Neutrophil (primary cell): ENCODE measurements at regions not wholly inside any gene's neighbourhood (a gene's known extent, or its start where the extent isn't known, plus 50 kb on each side); places are given as distances from the start of the nearest gene placed in this dataset.

Experiments
- H3K27ac ChIP-seq: fragments of 200-600 bp; sonication (generic); 2 replicates; pipeline ENCODE4 v1.5.1; 2016; ENCODE audit warnings: mild to moderate bottlenecking, moderate library complexity
- H3K27me3 ChIP-seq: fragments of 200-600 bp; sonication (generic); 2 replicates; pipeline ENCODE4 v1.6.0; 2016; ENCODE audit warnings: mild to moderate bottlenecking
- H3K36me3 ChIP-seq: fragments of 200-600 bp; sonication (generic); 2 replicates; pipeline ENCODE4 v1.5.1; 2017
- H3K4me1 ChIP-seq, 2 experiments: fragments of 200-600 bp in 1 of 2; sonication (generic) in 1 of 2; 1 replicate in 1 of 2; 2 replicates in 1 of 2; pipeline versions ENCODE4 v1.5.1 to v1.6.1; 2013 to 2016; ENCODE audit warnings: low read depth in 1 of 2, low read length in 1 of 2, mild to moderate bottlenecking in 1 of 2, moderate library complexity in 1 of 2; ENCODE audit not compliant: control insufficient read depth in 1 of 2, insufficient read depth in 1 of 2
- H3K4me3 ChIP-seq, 2 experiments: fragments of 200-600 bp in 1 of 2; sonication (generic) in 1 of 2; 1 replicate in 1 of 2; 2 replicates in 1 of 2; pipeline ENCODE4 v1.5.1; 2013 to 2016; ENCODE audit warnings: low read depth in 1 of 2, low read length in 1 of 2, mild to moderate bottlenecking in 1 of 2, moderate library complexity in 1 of 2
- H3K9me3 ChIP-seq: fragments of 200-600 bp; sonication (generic); 2 replicates; pipeline ENCODE4 v1.5.1; 2016
- CTCF ChIP-seq: fragments of 200-600 bp; sonication (generic); IDR thresholded peaks from 2 replicates; pipeline ENCODE4 v1.5.1; 2016; ENCODE audit warnings: antibody characterized with exemption

DNA sequence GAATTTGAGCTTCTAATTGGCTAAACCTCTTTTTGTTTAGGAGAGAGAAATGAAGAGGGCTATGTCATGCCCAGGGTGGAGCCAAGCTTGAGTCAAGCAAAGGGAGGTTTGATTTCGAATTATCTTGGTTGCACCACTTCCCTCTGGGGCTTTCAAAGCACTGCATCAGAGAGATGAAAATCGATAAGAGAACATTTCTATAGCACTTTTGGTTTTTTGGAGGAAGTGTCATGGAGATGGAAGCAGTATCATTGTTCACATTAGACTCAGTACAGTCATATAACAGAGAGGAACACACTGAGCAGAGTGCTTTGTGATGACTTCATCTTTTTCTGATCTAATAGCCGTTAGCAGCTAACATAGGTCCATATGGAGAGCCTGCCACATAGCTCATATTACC lies 120.3 kb upstream of the UXS1 start:
- H3K27me3 ChIP-seq, result no peaks in the 10 kb centered on the region
- no peaks in the 10 kb centered on the region for H3K4me1 ChIP-seq
- H3K4me3 ChIP-seq, result no peak overlapping the region
- H3K27ac ChIP-seq, result no peak overlapping the region
- no peak for TF ChIP-seq CTCF
- no peaks in the 10 kb centered on the region for H3K36me3 ChIP-seq
- H3K9me3 ChIP-seq, result no peaks in the 10 kb centered on the region

- Histone ChIP-seq H3K36me3 (no peaks in the 10 kb centered on the region), H3K27ac (no peak overlapping the region), H3K4me1 (no peaks in the 10 kb centered on the region), H3K4me3 (no peak overlapping the region), H3K9me3 (no peaks in the 10 kb centered on the region), H3K27me3 (no peaks in the 10 kb centered on the region)
- TF ChIP-seq CTCF, result no peak
Measured at GRCh38 chr2:106311041-106311370, 116.9 kb upstream of the UXS1 start.

DNA sequence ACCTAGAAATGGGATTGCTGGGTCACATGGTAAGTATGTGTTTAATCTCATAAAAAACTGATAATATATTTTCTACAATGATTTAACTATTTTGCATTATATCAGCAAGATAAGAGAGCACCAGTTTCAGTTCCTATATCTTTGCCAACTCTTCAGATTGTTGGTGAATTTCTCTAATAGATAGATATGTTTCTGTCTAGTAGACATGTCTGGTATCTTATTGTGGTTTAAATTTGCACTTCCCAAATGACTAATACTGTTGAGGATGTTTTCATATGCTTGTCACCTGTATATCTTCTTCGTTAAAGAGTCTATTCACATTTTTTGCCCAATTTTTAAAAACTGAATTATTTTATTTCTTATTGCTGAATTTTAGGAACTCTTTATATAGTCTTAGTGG lies 113.8 kb upstream of the UXS1 start:
- no peaks in the 10 kb centered on the region for H3K9me3 ChIP-seq
- TF ChIP-seq CTCF, result no peak

DNA sequence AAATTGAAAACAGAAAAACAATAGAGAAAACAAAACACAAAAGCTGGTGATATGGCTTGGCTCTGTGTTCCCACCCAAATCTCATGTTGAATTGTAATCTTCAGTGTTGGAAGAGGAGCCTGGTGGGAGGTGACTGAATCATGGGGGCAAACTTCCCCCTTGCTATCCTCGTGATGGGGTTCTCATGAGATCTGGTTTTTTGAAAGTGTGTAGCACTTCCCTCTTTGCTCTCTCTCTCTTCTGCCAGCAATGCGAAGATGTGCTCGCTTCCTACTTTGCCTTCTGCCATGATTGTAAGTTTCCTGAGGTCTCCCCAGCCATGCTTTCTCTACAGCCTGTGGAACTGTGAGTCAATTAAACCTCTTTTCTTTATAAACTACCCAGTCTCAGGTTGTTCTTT lies 112.3 kb upstream of the UXS1 start:
- TF ChIP-seq CTCF, result no peak
- Histone ChIP-seq H3K4me3 (no peak overlapping the region), H3K4me1 (no peaks in the 10 kb centered on the region), H3K36me3 (no peaks in the 10 kb centered on the region), H3K9me3 (no peaks in the 10 kb centered on the region), H3K27ac (no peak overlapping the region), H3K27me3 (no peaks in the 10 kb centered on the region)

More for the DNA sequence above, 113.8 kb upstream of the UXS1 start:
- no peaks in the 10 kb centered on the region for H3K36me3 ChIP-seq
- H3K4me1 ChIP-seq, result no peaks in the 10 kb centered on the region
- H3K27ac ChIP-seq, result no peak overlapping the region
- no peaks in the 10 kb centered on the region for H3K27me3 ChIP-seq
- no peak overlapping the region for H3K4me3 ChIP-seq

GRCh38 chr2:106304612-106305184 lies 110.6 kb upstream of the UXS1 start:
- H3K4me1 ChIP-seq, result no peaks in the 10 kb centered on the region
- no peaks in the 10 kb centered on the region for H3K27me3 ChIP-seq
- H3K27ac ChIP-seq, result no peak overlapping the region
- H3K36me3 ChIP-seq, result no peaks in the 10 kb centered on the region
- H3K4me3 ChIP-seq, result no peak overlapping the region
- no peak for TF ChIP-seq CTCF
- H3K9me3 ChIP-seq, result no peaks in the 10 kb centered on the region

GRCh38 chr2:106299696-106300095 lies 105.6 kb upstream of the UXS1 start:
- Histone ChIP-seq H3K9me3 (no peaks in the 10 kb centered on the region), H3K27me3 (no peaks in the 10 kb centered on the region), H3K36me3 (no peaks in the 10 kb centered on the region), H3K4me1 (no peaks in the 10 kb centered on the region), H3K4me3 (no peak overlapping the region), H3K27ac (no peak overlapping the region)
- no peak for TF ChIP-seq CTCF
